ENCODE measurements at regions not wholly inside any gene's neighbourhood (a gene's known extent, or its start where the extent isn't known, plus 50 kb on each side); places are given as distances from the start of the nearest gene placed in this dataset.

DNA sequence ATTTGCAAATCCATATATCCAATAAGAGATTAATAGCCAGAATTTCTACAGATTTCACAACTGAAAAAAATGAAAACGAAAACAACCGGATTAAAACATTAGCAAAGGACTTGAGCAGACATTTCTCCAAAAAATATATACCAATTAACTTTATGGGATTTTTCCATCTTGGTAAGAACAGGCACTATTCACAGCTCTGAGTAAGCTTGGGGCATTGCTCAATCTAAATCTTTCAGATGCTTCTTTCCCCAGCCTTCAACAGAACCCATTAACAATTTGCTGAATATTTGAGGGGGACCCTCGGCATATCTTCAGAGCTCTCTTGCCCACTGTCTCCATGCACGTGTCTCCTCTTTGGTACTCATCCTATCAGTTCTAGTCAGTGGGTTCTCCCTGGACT is 111.7 kb upstream of the CD93 start:
- TF ChIP-seq, protein P1, sequence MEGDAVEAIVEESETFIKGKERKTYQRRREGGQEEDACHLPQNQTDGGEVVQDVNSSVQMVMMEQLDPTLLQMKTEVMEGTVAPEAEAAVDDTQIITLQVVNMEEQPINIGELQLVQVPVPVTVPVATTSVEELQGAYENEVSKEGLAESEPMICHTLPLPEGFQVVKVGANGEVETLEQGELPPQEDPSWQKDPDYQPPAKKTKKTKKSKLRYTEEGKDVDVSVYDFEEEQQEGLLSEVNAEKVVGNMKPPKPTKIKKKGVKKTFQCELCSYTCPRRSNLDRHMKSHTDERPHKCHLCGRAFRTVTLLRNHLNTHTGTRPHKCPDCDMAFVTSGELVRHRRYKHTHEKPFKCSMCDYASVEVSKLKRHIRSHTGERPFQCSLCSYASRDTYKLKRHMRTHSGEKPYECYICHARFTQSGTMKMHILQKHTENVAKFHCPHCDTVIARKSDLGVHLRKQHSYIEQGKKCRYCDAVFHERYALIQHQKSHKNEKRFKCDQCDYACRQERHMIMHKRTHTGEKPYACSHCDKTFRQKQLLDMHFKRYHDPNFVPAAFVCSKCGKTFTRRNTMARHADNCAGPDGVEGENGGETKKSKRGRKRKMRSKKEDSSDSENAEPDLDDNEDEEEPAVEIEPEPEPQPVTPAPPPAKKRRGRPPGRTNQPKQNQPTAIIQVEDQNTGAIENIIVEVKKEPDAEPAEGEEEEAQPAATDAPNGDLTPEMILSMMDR (conservative IDR thresholded peaks at IDR 0.05) = no peak
- TF ChIP-seq ZFX (IDR thresholded peaks at IDR 0.05) = no peak
